ENCODE measurements at regions not wholly inside any gene's neighbourhood (a gene's known extent, or its start where the extent isn't known, plus 50 kb on each side); places are given as distances from the start of the nearest gene placed in this dataset.

- no peak for ATAC-seq
Measured at GRCh38 chr5:57577432-57578175, 95.0 kb upstream of the ACTBL2 start.

- peak in 1 of 2 donors; percentile 28 for ATAC-seq
Measured at GRCh38 chr5:57576317-57576716, 93.7 kb upstream of the ACTBL2 start.

DNA sequence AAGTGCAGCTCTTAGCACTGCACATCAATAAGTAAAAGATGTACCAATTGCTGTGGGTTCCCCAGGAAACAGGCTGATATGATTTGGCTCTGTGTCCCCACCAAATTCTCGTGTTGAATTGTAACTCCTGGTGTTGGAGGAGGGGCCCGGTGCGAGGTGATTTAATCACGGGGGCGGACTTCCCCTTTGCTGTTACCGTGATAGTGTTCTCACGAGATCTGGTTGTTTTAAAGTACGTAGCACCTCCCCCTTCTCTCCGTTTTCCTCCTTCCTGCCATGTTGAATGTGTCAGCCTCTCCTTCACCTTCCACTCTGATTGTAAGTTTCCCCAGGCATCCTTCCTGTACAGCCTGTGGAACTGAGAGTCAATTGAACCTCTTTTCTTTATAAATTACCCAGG, 93.2 kb upstream of the ACTBL2 start:
- no peak for ATAC-seq

DNA sequence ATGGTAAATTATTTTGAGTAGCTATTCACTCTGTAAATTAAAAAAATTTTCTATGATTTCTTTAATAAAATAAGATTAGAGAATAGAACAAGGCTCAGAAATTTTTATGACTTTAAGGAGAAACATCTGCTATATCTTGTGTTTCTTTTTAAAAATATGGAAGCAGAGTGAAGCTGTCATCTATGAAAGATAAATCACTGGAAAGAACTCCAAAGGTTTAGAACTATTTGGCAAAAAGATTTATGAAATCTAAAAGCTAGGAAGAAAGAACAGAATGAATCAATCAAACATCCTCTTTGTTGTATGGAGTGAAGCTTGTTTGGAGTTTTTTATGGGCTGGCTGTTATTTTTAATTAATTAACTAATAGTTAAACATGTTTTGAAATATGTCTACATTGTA, 89.8 kb upstream of the ACTBL2 start:
- ATAC-seq = no peak

DNA sequence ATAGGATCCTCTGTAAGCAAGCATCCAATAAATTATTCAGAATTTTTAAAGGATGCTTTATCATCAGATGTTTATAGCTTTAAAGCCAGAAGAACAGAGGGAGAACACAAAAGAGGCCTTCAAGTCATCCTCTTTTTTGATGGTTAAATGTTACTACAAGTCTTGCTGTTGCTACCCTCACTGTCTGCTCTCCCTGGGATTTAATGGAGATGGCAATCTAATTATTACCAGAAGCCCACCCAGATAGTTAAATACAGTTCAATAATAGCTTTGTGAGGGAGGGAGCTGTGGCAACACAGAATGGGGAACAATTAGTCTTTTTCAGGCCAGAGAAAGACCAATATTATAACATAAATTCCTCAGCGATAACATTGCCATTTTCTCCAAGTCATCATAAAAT, 87.0 kb upstream of the ACTBL2 start:
- ATAC-seq = no peak

DNA sequence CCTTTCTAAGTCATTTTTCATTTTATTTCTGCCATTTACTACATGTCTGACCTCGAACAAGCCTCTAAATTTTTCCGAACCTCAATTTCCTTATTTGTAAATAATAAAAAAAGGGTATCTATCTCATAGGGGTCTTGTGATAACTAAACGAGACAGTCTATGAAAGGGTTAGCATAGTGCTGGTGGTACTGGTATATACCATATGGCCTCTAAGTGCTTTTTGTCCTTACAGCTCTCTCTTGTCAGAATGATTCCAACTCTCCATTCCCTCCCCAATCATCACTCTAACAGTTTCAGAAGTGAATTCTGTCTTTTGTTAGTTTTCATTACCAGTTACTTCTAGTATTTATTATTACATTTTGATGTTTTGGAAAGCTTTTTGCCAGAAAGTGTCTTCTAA, 85.5 kb upstream of the ACTBL2 start:
- no peak for ATAC-seq

GRCh38 chr5:57566914-57567313, 84.3 kb upstream of the ACTBL2 start:
- ATAC-seq = no peak

DNA sequence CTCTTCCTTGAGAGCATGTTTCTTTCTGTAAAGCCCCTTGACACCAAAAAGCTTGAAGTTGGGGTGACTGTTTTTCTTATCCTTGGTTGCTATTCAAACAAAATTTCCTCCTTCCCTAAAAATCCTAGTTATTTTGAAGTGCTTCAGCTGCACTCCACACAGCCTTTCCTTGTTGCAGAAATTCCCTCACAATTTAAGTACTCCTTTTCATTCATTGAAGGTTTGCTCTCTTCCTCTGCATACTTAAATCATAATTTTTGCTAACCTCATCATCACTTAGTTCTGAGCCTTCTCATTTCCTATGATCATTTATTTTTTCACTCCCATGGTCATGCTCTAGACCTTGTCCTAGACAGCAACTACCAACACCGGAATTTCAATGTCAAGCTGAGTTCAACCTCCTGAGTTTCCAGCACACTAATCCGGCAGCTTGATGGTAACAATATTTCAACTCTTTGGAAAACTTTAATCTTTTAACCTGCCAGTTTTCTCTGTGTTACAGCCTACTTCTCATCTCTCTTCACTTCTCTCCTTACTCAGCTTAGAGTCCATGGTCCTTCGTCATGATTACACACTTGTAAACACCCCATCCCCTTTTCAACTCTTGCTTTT, 78.7 kb upstream of the ACTBL2 start:
- ATAC-seq = no peak

- no peak for ATAC-seq
Measured at GRCh38 chr5:57559110-57559635, 76.6 kb upstream of the ACTBL2 start.

DNA sequence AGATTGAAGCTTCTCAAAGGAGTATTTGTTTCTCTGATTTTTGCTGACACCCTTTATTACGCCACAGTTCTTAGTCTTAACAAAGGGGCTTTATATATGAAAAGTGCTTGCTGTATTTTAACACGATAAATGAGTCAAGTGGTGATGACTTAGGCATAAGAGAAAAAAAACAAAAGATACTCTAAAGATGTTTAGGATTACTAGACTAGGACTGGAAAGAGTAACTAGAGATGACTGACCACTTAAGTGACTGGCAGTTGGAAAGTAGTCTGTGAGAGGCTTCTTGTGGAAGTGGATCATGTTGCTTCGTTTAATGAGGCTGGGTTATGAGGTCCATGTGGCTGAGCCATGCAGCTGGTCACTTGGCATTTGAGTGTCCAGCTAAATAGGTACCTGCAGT, 69.4 kb upstream of the ACTBL2 start:
- no peak for ATAC-seq

DNA sequence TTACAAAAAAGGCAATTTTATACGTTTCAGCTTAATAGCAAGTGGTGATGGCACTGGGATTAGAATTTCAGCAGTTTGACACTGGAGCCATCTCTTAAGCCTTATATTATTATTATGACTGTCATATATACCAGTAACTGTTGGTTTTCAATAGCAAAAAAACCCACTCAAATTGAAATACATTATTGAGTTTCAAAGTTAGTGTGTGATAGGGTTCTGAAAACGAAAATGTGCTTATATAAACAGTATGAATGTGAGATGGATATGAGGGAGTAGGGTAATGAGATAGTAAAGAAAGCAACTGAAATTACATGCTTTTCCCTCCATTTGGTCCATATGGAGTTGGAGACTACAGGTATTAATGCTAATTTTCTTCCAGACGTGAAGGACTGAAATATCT, 68.6 kb upstream of the ACTBL2 start:
- ATAC-seq = no peak

GRCh38 chr5:57550132-57550531, 67.5 kb upstream of the ACTBL2 start:
- no peak for ATAC-seq

- ATAC-seq = no peak
Measured at GRCh38 chr5:57549566-57549965, 67.0 kb upstream of the ACTBL2 start.

DNA sequence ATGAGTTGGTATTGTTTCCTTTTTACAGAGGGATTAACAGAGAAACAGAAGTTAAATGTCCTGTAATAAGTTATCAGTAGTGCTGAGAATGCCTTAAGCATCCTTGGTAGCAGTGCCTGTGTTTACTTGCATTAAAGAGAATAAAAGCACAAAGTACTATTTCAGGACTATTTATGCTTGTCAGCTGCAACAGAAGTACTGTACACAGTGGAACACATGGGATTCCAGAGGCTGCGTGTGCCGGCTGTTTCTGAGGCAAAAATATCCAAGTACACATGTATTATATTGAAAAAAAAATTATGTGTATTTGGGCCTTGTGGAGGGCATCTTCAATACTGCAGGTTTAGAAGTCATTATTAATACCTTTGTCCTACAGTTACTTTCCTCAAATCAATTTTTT, 58.2 kb upstream of the ACTBL2 start:
- no peak for ATAC-seq

DNA sequence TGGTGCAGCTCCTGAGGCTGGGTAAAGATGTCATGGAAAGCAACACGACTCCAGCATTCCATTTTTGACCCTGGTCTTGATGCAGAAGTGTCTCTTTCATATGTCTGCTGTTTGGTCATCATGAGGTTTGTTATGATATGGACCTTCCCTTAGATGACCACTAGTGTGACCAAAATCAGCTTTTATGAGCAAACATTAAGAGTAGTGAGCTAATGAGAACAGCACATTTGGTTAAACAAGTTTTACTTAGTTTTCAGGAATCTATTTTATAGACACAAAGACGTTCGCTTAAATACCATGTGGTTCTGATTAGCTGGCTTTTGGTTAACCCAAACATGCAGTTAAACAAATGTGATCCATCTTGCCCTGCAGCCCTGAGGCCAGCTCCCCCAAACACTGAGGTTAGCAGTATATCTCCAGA, 56.7 kb upstream of the ACTBL2 start:
- ATAC-seq = no peak

- ATAC-seq = no peak
Measured at GRCh38 chr5:57538341-57538955, 55.8 kb upstream of the ACTBL2 start.

DNA sequence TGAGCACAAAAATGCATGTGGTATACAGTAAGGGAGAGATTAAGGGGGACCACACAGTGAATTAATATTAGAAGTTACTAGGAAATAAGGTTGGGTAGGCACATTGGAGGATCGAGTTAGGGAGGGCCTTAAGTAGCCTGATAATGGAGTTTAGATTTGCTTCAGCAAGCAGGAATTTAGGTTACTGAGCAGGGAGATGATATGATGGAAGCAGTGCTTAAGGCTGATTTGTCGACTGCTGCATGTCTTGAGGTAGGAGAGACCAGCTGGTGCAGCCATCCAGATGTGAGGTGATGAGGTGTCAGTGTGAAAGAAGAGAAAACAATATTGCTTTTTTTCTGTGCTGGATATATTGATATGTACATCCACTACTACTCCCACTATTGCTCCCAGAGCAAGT, 55.2 kb upstream of the ACTBL2 start:
- ATAC-seq = no peak

- ATAC-seq = no peak
Measured at GRCh38 chr5:57532513-57533497, 50.2 kb upstream of the ACTBL2 start.
